SH-SY5Y (cell line): ENCODE measurements at regions not wholly inside any gene's neighbourhood (a gene's known extent, or its start where the extent isn't known, plus 50 kb on each side); places are given as distances from the start of the nearest gene placed in this dataset.

Experiments used
- GATA2 ChIP-seq: IDR thresholded peaks from 2 replicates; pipeline ENCODE4 v1.6.1; 2011; ENCODE audit warnings: mild to moderate bottlenecking, low read depth, low read length
- GATA3 ChIP-seq: IDR thresholded peaks from 2 replicates; pipeline ENCODE4 v1.6.1; 2011; ENCODE audit warnings: low read depth, mild to moderate bottlenecking, low read length, moderate library complexity

- TF ChIP-seq GATA2: no peak
- TF ChIP-seq GATA3: no peak
These were observed 272.8 kb upstream of the TTC14 start for GRCh38 chr3:180329187-180329586.

GRCh38 chr3:180329847-180330246 is 272.1 kb upstream of the TTC14 start:
- TF ChIP-seq GATA2: no peak
- no peak for TF ChIP-seq GATA3

- TF ChIP-seq GATA2: no peak
- TF ChIP-seq GATA3: no peak
These were observed 271.5 kb upstream of the TTC14 start for GRCh38 chr3:180330440-180330839.

GRCh38 chr3:180332608-180333007 is 269.4 kb upstream of the TTC14 start:
- TF ChIP-seq GATA2 (no peak), GATA3 (no peak)

GRCh38 chr3:180335050-180335449 is 266.9 kb upstream of the TTC14 start:
- TF ChIP-seq GATA3 (no peak), GATA2 (no peak)

- TF ChIP-seq GATA3: no peak
- no peak for TF ChIP-seq GATA2
These were observed 261.6 kb upstream of the TTC14 start for GRCh38 chr3:180340395-180340794.

GRCh38 chr3:180341516-180341915 is 260.4 kb upstream of the TTC14 start:
- no peak for TF ChIP-seq GATA2
- no peak for TF ChIP-seq GATA3

- TF ChIP-seq GATA3: no peak
- TF ChIP-seq GATA2: no peak
These were observed 250.4 kb upstream of the TTC14 start for GRCh38 chr3:180351601-180352000.

- TF ChIP-seq GATA3 (no peak), GATA2 (no peak)
These were observed 249.7 kb upstream of the TTC14 start for GRCh38 chr3:180352261-180352660.

GRCh38 chr3:180354214-180354613 is 247.7 kb upstream of the TTC14 start:
- TF ChIP-seq GATA2: no peak
- no peak for TF ChIP-seq GATA3

GRCh38 chr3:180358179-180358578 is 243.8 kb upstream of the TTC14 start:
- TF ChIP-seq GATA2: no peak
- TF ChIP-seq GATA3: no peak

- TF ChIP-seq GATA2 (no peak), GATA3 (no peak)
These were observed 242.7 kb upstream of the TTC14 start for GRCh38 chr3:180359061-180359952.

GRCh38 chr3:180359953-180360279 is 242.0 kb upstream of the TTC14 start:
- TF ChIP-seq GATA2: no peak
- no peak for TF ChIP-seq GATA3

- TF ChIP-seq GATA2 (no peak), GATA3 (no peak)
These were observed 239.9 kb upstream of the TTC14 start for GRCh38 chr3:180362081-180362480.

- no peak for TF ChIP-seq GATA2
- TF ChIP-seq GATA3: no peak
These were observed 226.1 kb upstream of the TTC14 start for GRCh38 chr3:180375831-180376230.

- no peak for TF ChIP-seq GATA2
- no peak for TF ChIP-seq GATA3
These were observed 223.5 kb upstream of the TTC14 start for GRCh38 chr3:180378496-180378895.

- no peak for TF ChIP-seq GATA2
- TF ChIP-seq GATA3: no peak
These were observed 219.3 kb upstream of the TTC14 start for GRCh38 chr3:180382638-180383180.
